MM.1S (cell line): ENCODE measurements at regions not wholly inside any gene's neighbourhood (a gene's known extent, or its start where the extent isn't known, plus 50 kb on each side); places are given as distances from the start of the nearest gene placed in this dataset.
"Not testable (repeated sequence)": the region's sequence is repeated elsewhere in the genome, so short reads cannot be mapped to it uniquely, and the experiment has no call there.

Experiments used
- DNase-seq: peaks from one replicate; pipeline ENCODE4 v3.0.0-alpha.2; 2015
- H2AFZ ChIP-seq: fragments of 300-600 bp; sonication (generic); 2 replicates; pipeline ENCODE4 v1.6.0; 2016; ENCODE audit warnings: antibody characterized with exemption, low read length
- H3F3A ChIP-seq: fragments of 300-600 bp; sonication (generic); 2 replicates; pipeline ENCODE4 v1.6.1; 2016; ENCODE audit warnings: mild to moderate bottlenecking, antibody characterized with exemption, low read length, moderate library complexity, mixed read lengths; ENCODE audit not compliant: insufficient read depth
- H3K27ac ChIP-seq: fragments of 300-600 bp; sonication (generic); 2 replicates; pipeline ENCODE4 v1.5.1; 2016; ENCODE audit warnings: mild to moderate bottlenecking, low read length
- H3K27me3 ChIP-seq: fragments of 300-600 bp; sonication (generic); replicated peaks from 2 replicates; pipeline ENCODE4 v1.6.0; 2016; ENCODE audit warnings: low read length; ENCODE audit not compliant: insufficient read depth
- H3K36me3 ChIP-seq: fragments of 300-600 bp; sonication (generic); replicated peaks from 2 replicates; pipeline ENCODE4 v1.6.1; 2016; ENCODE audit warnings: mild to moderate bottlenecking, low read length, mixed read lengths; ENCODE audit not compliant: insufficient read depth
- H3K4me1 ChIP-seq: fragments of 300-600 bp; sonication (generic); 2 replicates; pipeline ENCODE4 v1.6.1; 2016; ENCODE audit warnings: low read length, mixed read lengths
- H3K4me2 ChIP-seq: fragments of 300-600 bp; sonication (generic); 2 replicates; pipeline ENCODE4 v1.6.0; 2016; ENCODE audit warnings: low read depth, low read length
- H3K4me3 ChIP-seq: fragments of 300-600 bp; sonication (generic); 2 replicates; pipeline ENCODE4 v1.5.1; 2016; ENCODE audit warnings: low read length, mixed read lengths
- H3K79me2 ChIP-seq: fragments of 300-600 bp; sonication (generic); 2 replicates; pipeline ENCODE4 v1.6.1; 2016; ENCODE audit warnings: mixed run types, low read length, mixed read lengths
- H3K9ac ChIP-seq: fragments of 300-600 bp; sonication (generic); 2 replicates; pipeline ENCODE4 v1.6.1; 2016; ENCODE audit warnings: low read length, mixed read lengths
- H3K9me2 ChIP-seq: fragments of 300-600 bp; sonication (generic); replicated peaks from 2 replicates; pipeline ENCODE4 v1.6.1; 2016; ENCODE audit warnings: mild to moderate bottlenecking, low read length, mixed read lengths; ENCODE audit not compliant: insufficient read depth
- H3K9me3 ChIP-seq: fragments of 300-600 bp; sonication (generic); replicated peaks from 2 replicates; pipeline ENCODE4 v1.6.1; 2016; ENCODE audit warnings: mild to moderate bottlenecking, low read length, mixed read lengths; ENCODE audit not compliant: insufficient read depth
- H4K20me1 ChIP-seq: fragments of 300-600 bp; sonication (generic); 2 replicates; pipeline ENCODE4 v1.6.1; 2016; ENCODE audit warnings: mild to moderate bottlenecking, low read length, moderate library complexity, mixed read lengths; ENCODE audit not compliant: insufficient read depth
- CTCF ChIP-seq: fragments of 300-600 bp; sonication (generic); IDR thresholded peaks from 2 replicates; pipeline ENCODE4 v1.5.1; 2016; ENCODE audit warnings: antibody characterized with exemption, low read length, mixed read lengths
- EZH2 ChIP-seq: fragments of 300-600 bp; sonication (generic); optimal IDR thresholded peaks from 2 replicates; pipeline ENCODE3; 2017; ENCODE audit warnings: low read depth, mild to moderate bottlenecking, antibody characterized with exemption, low read length, mixed read lengths
- EZH2phosphoT487 ChIP-seq: fragments of 300-600 bp; sonication (generic); IDR thresholded peaks from 2 replicates; pipeline ENCODE4 v1.6.1; 2018; ENCODE audit warnings: antibody characterized with exemption, low read length

GRCh38 chr5:145396888-145397287 lies 438.3 kb downstream of the PRELID2 start:
- DNase-seq, result no peak
- no peak overlapping the region for H2AFZ ChIP-seq
- no peaks in the 10 kb centered on the region for H4K20me1 ChIP-seq
- no peak overlapping the region for H3K4me2 ChIP-seq
- H3F3A ChIP-seq, result no peaks in the 10 kb centered on the region
- no peaks in the 10 kb centered on the region for H3K9me3 ChIP-seq
- H3K27ac ChIP-seq, result no peak overlapping the region
- H3K79me2 ChIP-seq, result no peaks in the 10 kb centered on the region
- H3K9me2 ChIP-seq, result no peaks in the 10 kb centered on the region
- no peak overlapping the region for H3K9ac ChIP-seq
- TF ChIP-seq EZH2phosphoT487 (no peak), EZH2 (no peak), CTCF (no peak)
- H3K36me3 ChIP-seq, result no peaks in the 10 kb centered on the region
- no peaks in the 10 kb centered on the region for H3K4me1 ChIP-seq
- no peak overlapping the region for H3K4me3 ChIP-seq
- no peaks in the 10 kb centered on the region for H3K27me3 ChIP-seq

GRCh38 chr5:145395151-145395550 lies 440.0 kb downstream of the PRELID2 start:
- H2AFZ ChIP-seq, DNase-seq, H3K9me2 ChIP-seq, H3K27ac ChIP-seq, H3K4me3 ChIP-seq, H4K20me1 ChIP-seq, H3K36me3 ChIP-seq, H3K9me3 ChIP-seq, H3K9ac ChIP-seq, H3K4me1 ChIP-seq, H3F3A ChIP-seq, H3K27me3 ChIP-seq, H3K79me2 ChIP-seq, H3K4me2 ChIP-seq: not testable (repeated sequence)

GRCh38 chr5:145393426-145393825 lies 441.7 kb downstream of the PRELID2 start:
- Histone ChIP-seq H3K27ac (no peak overlapping the region), H3K9me3 (no peaks in the 10 kb centered on the region), H4K20me1 (no peaks in the 10 kb centered on the region), H3K79me2 (no peaks in the 10 kb centered on the region), H3K4me2 (no peak overlapping the region), H3K9ac (no peak overlapping the region), H3K9me2 (no peaks in the 10 kb centered on the region), H3K27me3 (no peaks in the 10 kb centered on the region), H3K4me3 (no peak overlapping the region), H3F3A (no peaks in the 10 kb centered on the region), H3K4me1 (no peaks in the 10 kb centered on the region), H2AFZ (no peak overlapping the region), H3K36me3 (no peaks in the 10 kb centered on the region)
- TF ChIP-seq CTCF, result no peak
- no peak for TF ChIP-seq EZH2
- TF ChIP-seq EZH2phosphoT487, result no peak
- no peak for DNase-seq

- no peak overlapping the region for H3K9ac ChIP-seq
- TF ChIP-seq CTCF, result no peak
- TF ChIP-seq EZH2, result no peak
- TF ChIP-seq EZH2phosphoT487, result no peak
- no peaks in the 10 kb centered on the region for H3K36me3 ChIP-seq
- H3F3A ChIP-seq, result no peaks in the 10 kb centered on the region
- H3K9me2 ChIP-seq, result no peaks in the 10 kb centered on the region
- no peak overlapping the region for H3K4me3 ChIP-seq
- DNase-seq, result no peak
- no peak overlapping the region for H3K27ac ChIP-seq
- H3K79me2 ChIP-seq, result no peaks in the 10 kb centered on the region
- no peaks in the 10 kb centered on the region for H3K4me1 ChIP-seq
- H2AFZ ChIP-seq, result no peak overlapping the region
- no peaks in the 10 kb centered on the region for H4K20me1 ChIP-seq
- H3K27me3 ChIP-seq, result no peaks in the 10 kb centered on the region
- no peak overlapping the region for H3K4me2 ChIP-seq
- H3K9me3 ChIP-seq, result no peaks in the 10 kb centered on the region
Observed at GRCh38 chr5:145389047-145389446, 446.1 kb downstream of the PRELID2 start.
